Esophagus squamous epithelium (tissue), 5 donors: ENCODE measurements at regions not wholly inside any gene's neighbourhood (a gene's known extent, or its start where the extent isn't known, plus 50 kb on each side); places are given as distances from the start of the nearest gene placed in this dataset.
A peak's percentile ranks its signal among the peaks of the same experiment; 100 is the strongest.

ENCODE experiments used
- DNase-seq: peaks from one replicate; lab custom pipeline; 2025; lab: John Stamatoyannopoulos, UW
- H3K27ac ChIP-seq, 4 donors: fragments of 200-600 bp; sonication (generic); one replicate each; pipeline ENCODE4 v1.5.1; 2016 to 2019; ENCODE audit warnings: mild to moderate bottlenecking in 1 of 4
- H3K27me3 ChIP-seq, 4 donors: fragments of 200-600 bp; sonication (generic); 1 replicate in 3 of 4; 2 replicates in 1 of 4; pipeline versions ENCODE4 v1.5.1 to v1.6.0; 2017 to 2021; ENCODE audit warnings: antibody characterized with exemption in 1 of 4
- H3K36me3 ChIP-seq, 3 donors: fragments of 200-600 bp; sonication (generic); one replicate each; pipeline ENCODE4 v1.5.1; 2016 to 2019
- H3K4me1 ChIP-seq, 3 donors: fragments of 200-600 bp; sonication (generic); one replicate each; pipeline ENCODE4 v1.5.1; 2017 to 2019
- H3K4me3 ChIP-seq, 4 donors: fragments of 200-600 bp; sonication (generic); 1 replicate in 3 of 4; 2 replicates in 1 of 4; pipeline ENCODE4 v1.5.1; 2016 to 2019; ENCODE audit warnings: mild to moderate bottlenecking in 2 of 4, moderate library complexity in 1 of 4
- H3K9me3 ChIP-seq, 3 donors: fragments of 200-600 bp; sonication (generic); one replicate each; pipeline ENCODE4 v1.5.1; 2016 to 2019
- CTCF ChIP-seq, 6 experiments: fragments of 450-650 bp in 4 of 6; fragments of 200-600 bp in 2 of 6; sonication (generic) in 2 of 6; IDR thresholded peaks; one replicate each; pipeline ENCODE4 v1.5.1; 2016 to 2019; ENCODE audit warnings: antibody characterized with exemption in 6 of 6, mild to moderate bottlenecking in 4 of 6, moderate library complexity in 4 of 6
- POLR2A ChIP-seq, 4 donors: fragments of 450-650 bp; IDR thresholded peaks; one replicate each; pipeline ENCODE4 v1.6.1; 2017; ENCODE audit warnings: antibody characterized with exemption in 4 of 4, mild to moderate bottlenecking in 4 of 4, moderate library complexity in 3 of 4
- WGBS, 2 donors: methylation state at CpG; one replicate each; pipeline ENCODE4 v1.1.5; 2018; 5-methylcytosine and 5-hydroxymethylcytosine counted together
- intact Hi-C: fragments of 100-400 bp; cut with DNase I; formaldehyde crosslinking; loops from one replicate; pipeline ENCODE4 v1.15.0; 2022
- donor health status: DM: yes; HTN: yes; CAD: no.

DNA sequence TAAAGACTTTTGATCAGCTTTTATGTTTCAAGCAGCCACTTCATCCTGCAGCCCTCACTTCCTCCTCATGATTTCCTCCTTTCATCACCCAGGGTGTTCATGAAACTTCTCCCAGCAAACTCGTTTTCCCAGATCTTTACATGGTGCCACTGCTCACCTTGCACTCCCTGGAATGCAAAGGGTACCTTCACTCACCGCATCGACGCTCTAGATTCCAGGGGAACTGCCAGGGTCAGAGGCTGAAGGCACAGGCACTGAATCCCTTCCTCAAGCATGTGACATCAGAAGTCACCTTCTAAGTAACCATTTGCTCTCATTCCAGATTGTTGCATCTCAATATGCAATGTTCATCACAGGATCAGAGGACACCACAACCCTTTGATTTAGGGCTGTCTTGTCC, 82.8 kb downstream of the PRKAB2 start:
- WGBS, 2 donors: 23 to 44% methylated on average over 4 of the region's 4 CpGs
- no peak for DNase-seq
- H3K27ac ChIP-seq: no peak overlapping the region
- intact Hi-C loops: no loop called here
- H3K27me3 ChIP-seq: peaks cover 0 to 16% (median 0%) of the 10 kb centered on the region in 4 donors
- peaks cover 0 to 9% (median 0%) of the 10 kb centered on the region in 3 donors for H3K4me1 ChIP-seq
- no peaks in the 10 kb centered on the region for H3K36me3 ChIP-seq
- TF ChIP-seq POLR2A (IDR thresholded peaks at IDR 0.05): no peak
- no peak for TF ChIP-seq CTCF (IDR thresholded peaks at IDR 0.05)
- peaks cover 0 to 6% (median 0%) of the 10 kb centered on the region in 3 donors for H3K9me3 ChIP-seq
- no peak overlapping the region for H3K4me3 ChIP-seq

GRCh38 chr1:147086129-147086528, 86.1 kb downstream of the PRKAB2 start:
- intact Hi-C loops: no loop called here
- Histone ChIP-seq H3K4me1 (peaks cover 0 to 17% (median 6%) of the 10 kb centered on the region in 3 donors), H3K9me3 (peaks cover 0 to 6% (median 0%) of the 10 kb centered on the region in 3 donors), H3K4me3 (no peak overlapping the region), H3K36me3 (no peaks in the 10 kb centered on the region), H3K27ac (no peak overlapping the region), H3K27me3 (peaks cover 0 to 49% (median 1%) of the 10 kb centered on the region in 4 donors)
- TF ChIP-seq CTCF (IDR thresholded peaks at IDR 0.05) (no peak), POLR2A (IDR thresholded peaks at IDR 0.05) (no peak)
- DNase-seq: no peak

- intact Hi-C loops: no loop called here
- 0 to 2% methylated on average over 36 to 40 of the region's 51 CpGs for WGBS, 2 donors
- Histone ChIP-seq H3K27me3 (peaks cover 4 to 65% (median 14%) of the 10 kb centered on the region in 4 donors), H3K9me3 (peaks cover 0 to 6% (median 0%) of the 10 kb centered on the region in 3 donors), H3K4me1 (peaks cover 9 to 32% (median 17%) of the 10 kb centered on the region in 3 donors), H3K36me3 (no peaks in the 10 kb centered on the region), H3K4me3 (peak overlapping the region; percentile 34 to 69 (median 50)), H3K27ac (peak overlapping the region; percentile 51 to 61 (median 55))
- peak; percentile 6 for DNase-seq
- TF ChIP-seq POLR2A (IDR thresholded peaks at IDR 0.05) (peak in 1 of 4 donors; percentile 22), CTCF (IDR thresholded peaks at IDR 0.05) (no peak)
Observed at GRCh38 chr1:147084273-147085096, 87.8 kb downstream of the PRKAB2 start.

GRCh38 chr1:147083919-147084272, 88.4 kb downstream of the PRKAB2 start:
- intact Hi-C loops: no loop called here
- no peak for TF ChIP-seq CTCF (IDR thresholded peaks at IDR 0.05)
- TF ChIP-seq POLR2A (IDR thresholded peaks at IDR 0.05): no peak
- H3K9me3 ChIP-seq: peaks cover 0 to 6% (median 0%) of the 10 kb centered on the region in 3 donors
- H3K27ac ChIP-seq: peak overlapping the region in 1 of 4 donors; percentile 51
- peaks cover 9 to 38% (median 23%) of the 10 kb centered on the region in 3 donors for H3K4me1 ChIP-seq
- 17 to 28% methylated on average over 3 to 14 of the region's 18 CpGs for WGBS, 2 donors
- H3K36me3 ChIP-seq: no peaks in the 10 kb centered on the region
- DNase-seq: no peak
- peak overlapping the region; percentile 34 to 69 (median 50) for H3K4me3 ChIP-seq
- peaks cover 10 to 71% (median 19%) of the 10 kb centered on the region in 4 donors for H3K27me3 ChIP-seq

DNA sequence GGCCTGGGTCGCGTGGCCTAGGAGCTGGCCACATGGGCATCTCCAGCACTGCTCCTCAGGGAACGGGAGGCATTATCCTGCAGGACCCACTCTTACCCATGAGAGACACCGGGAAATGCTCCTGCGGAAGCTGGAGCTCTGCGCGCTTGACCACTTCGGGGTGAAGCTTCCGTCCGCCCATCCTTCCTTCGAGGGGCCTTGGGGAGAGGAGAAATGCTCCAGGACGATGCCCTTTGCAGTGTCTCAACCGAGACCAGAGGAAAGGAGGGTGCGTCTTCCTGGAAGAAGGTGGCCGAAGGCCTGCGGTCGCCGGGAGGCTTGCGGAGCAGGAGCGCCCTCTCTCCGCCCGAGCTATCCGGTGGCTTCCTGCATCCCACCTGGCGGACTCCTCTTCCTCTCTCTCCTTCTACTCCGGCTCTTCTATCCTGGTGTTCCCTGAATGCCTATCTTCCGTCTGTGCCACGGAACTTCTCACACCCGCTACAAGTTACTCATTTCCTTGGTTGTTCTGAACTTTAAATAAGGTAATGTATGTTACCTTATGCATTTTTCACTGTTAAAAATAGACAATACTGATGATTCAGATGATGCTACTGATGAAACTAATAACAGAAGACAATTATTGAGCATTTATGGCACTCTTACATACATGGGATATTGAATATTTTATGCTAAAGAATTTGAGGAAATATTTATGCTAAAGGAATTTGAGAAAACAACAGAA, 91.4 kb downstream of the PRKAB2 start:
- 30 to 37% methylated on average over 13 to 15 of the region's 28 CpGs for WGBS, 2 donors
- intact Hi-C loops: no loop called here
- DNase-seq: no peak
- Histone ChIP-seq H3K27me3 (peaks cover 17 to 95% (median 40%) of the 10 kb centered on the region in 4 donors), H3K4me1 (peaks cover 14 to 52% (median 26%) of the 10 kb centered on the region in 3 donors), H3K9me3 (no peaks in the 10 kb centered on the region), H3K36me3 (no peaks in the 10 kb centered on the region), H3K4me3 (peak overlapping the region in 1 of 4 donors; percentile 42), H3K27ac (no peak overlapping the region)
- TF ChIP-seq CTCF (IDR thresholded peaks at IDR 0.05): no peak
- TF ChIP-seq POLR2A (IDR thresholded peaks at IDR 0.05): no peak
